IMR-90 (cell line): ENCODE measurements at regions not wholly inside any gene's neighbourhood (a gene's known extent, or its start where the extent isn't known, plus 50 kb on each side); places are given as distances from the start of the nearest gene placed in this dataset.

ENCODE experiments used
- ATAC-seq: fragments of 200-7000 bp; cut with Tn5 transposase; 2 replicates; pipeline ENCODE4 v1.9.1; 2020; ENCODE audit warnings: low read depth, mild to moderate bottlenecking, moderate library complexity
- BruUV-seq: library from RNA; stranded (reverse); fragments of 400-500 nt; replicated peaks from 2 replicates; lab custom pipeline; 2021; lab: Mats Ljungman, UMichigan
- CTCF ChIA-PET: fragments of 300-600 bp; formaldehyde crosslinking; extraction: SDS; loops from one replicate; lab custom pipeline; 2021; ENCODE audit warnings: antibody characterized with exemption; lab: Yijun Ruan, JAX
- POLR2A ChIA-PET: fragments of 300-600 bp; sonication (Branson Sonifier 250); formaldehyde crosslinking; loops from one replicate; lab custom pipeline; 2022; ENCODE audit warnings: antibody characterized with exemption; ENCODE audit not compliant: unreplicated experiment; lab: Charles Lee
- DNase-seq: peaks from one replicate; pipeline ENCODE4 v3.0.0; 2013
- H2AFZ ChIP-seq: replicated peaks from 2 replicates; pipeline ENCODE3; 2013; ENCODE audit warnings: low read length, mild to moderate bottlenecking; ENCODE audit not compliant: poor library complexity
- H2AK5ac ChIP-seq: 2 replicates; pipeline ENCODE4 v1.6.1; 2013; ENCODE audit warnings: low read depth, low read length, inconsistent platforms
- H2AK9ac ChIP-seq: replicated peaks from 2 replicates; pipeline ENCODE3; 2013; ENCODE audit warnings: mild to moderate bottlenecking, low read depth, low read length, moderate library complexity; ENCODE audit not compliant: poor library complexity
- H2BK120ac ChIP-seq: 2 replicates; pipeline ENCODE4 v1.6.1; 2013; ENCODE audit warnings: low read depth, low read length, inconsistent platforms
- H2BK15ac ChIP-seq: 3 replicates; pipeline ENCODE4 v1.6.1; 2013; ENCODE audit warnings: low read depth, low read length, inconsistent platforms
- H2BK20ac ChIP-seq: 2 replicates; pipeline ENCODE4 v1.6.1; 2013; ENCODE audit warnings: low read depth, mild to moderate bottlenecking, inconsistent platforms, low read length, moderate library complexity
- H2BK5ac ChIP-seq: 2 replicates; pipeline ENCODE4 v1.6.1; 2013; ENCODE audit warnings: mild to moderate bottlenecking, low read depth, low read length, inconsistent platforms; ENCODE audit not compliant: poor library complexity, severe bottlenecking
- H3K14ac ChIP-seq: replicated peaks from 2 replicates; pipeline ENCODE4 v1.6.1; 2013; ENCODE audit warnings: low read depth, low read length, inconsistent platforms
- H3K18ac ChIP-seq: 2 replicates; pipeline ENCODE4 v1.6.1; 2013; ENCODE audit warnings: low read depth, low read length, control low read depth
- H3K23ac ChIP-seq: 2 replicates; pipeline ENCODE4 v1.6.1; 2013; ENCODE audit warnings: low read depth, low read length, inconsistent platforms
- H3K27ac ChIP-seq: 2 replicates; pipeline ENCODE4 v1.5.1; 2013; ENCODE audit warnings: mild to moderate bottlenecking, control low read depth, low read length; ENCODE audit not compliant: insufficient read depth
- H3K27me3 ChIP-seq: 2 replicates; pipeline ENCODE4 v1.6.1; 2013; ENCODE audit warnings: low read length; ENCODE audit not compliant: control insufficient read depth, insufficient read depth
- H3K36me3 ChIP-seq: 2 replicates; pipeline ENCODE4 v1.6.1; 2013; ENCODE audit warnings: low read length, mixed read lengths; ENCODE audit not compliant: control insufficient read depth, insufficient read depth
- H3K4ac ChIP-seq: 2 replicates; pipeline ENCODE4 v1.6.1; 2013; ENCODE audit warnings: low read depth, low read length, inconsistent platforms
- H3K4me1 ChIP-seq: 2 replicates; pipeline ENCODE4 v1.6.1; 2013; ENCODE audit warnings: low read length, mixed read lengths; ENCODE audit not compliant: control insufficient read depth, insufficient read depth
- H3K4me2 ChIP-seq: 2 replicates; pipeline ENCODE4 v1.6.1; 2013; ENCODE audit warnings: low read depth, mild to moderate bottlenecking, control low read depth, low read length, moderate library complexity
- H3K4me3 ChIP-seq: 2 replicates; pipeline ENCODE4 v1.5.1; 2013; ENCODE audit warnings: low read depth, mild to moderate bottlenecking, control low read depth, low read length, moderate library complexity; ENCODE audit not compliant: insufficient read depth
- H3K56ac ChIP-seq: 2 replicates; pipeline ENCODE4 v1.6.1; 2013; ENCODE audit warnings: low read length, inconsistent platforms; ENCODE audit not compliant: insufficient read depth; ENCODE audit errors: extremely low read depth
- H3K79me1 ChIP-seq, 2 experiments: 2 replicates each; pipeline ENCODE4 v1.6.1; 2013; ENCODE audit warnings: low read length in 2 of 2, inconsistent platforms in 1 of 2, low read depth in 1 of 2
- H3K9ac ChIP-seq: 2 replicates; pipeline ENCODE4 v1.6.1; 2013; ENCODE audit warnings: low read depth, low read length, control low read depth
- H3K9me1 ChIP-seq: 2 replicates; pipeline ENCODE4 v1.6.1; 2013; ENCODE audit warnings: low read length, inconsistent platforms; ENCODE audit not compliant: insufficient read depth
- H3K9me3 ChIP-seq: 2 replicates; pipeline ENCODE4 v1.6.1; 2013; ENCODE audit warnings: low read length; ENCODE audit not compliant: control insufficient read depth, insufficient read depth
- H4K20me1 ChIP-seq: 2 replicates; pipeline ENCODE4 v1.6.1; 2013; ENCODE audit warnings: low read length, inconsistent platforms; ENCODE audit not compliant: insufficient read depth
- H4K5ac ChIP-seq: 2 replicates; pipeline ENCODE4 v1.6.1; 2013; ENCODE audit warnings: mild to moderate bottlenecking, low read depth, low read length, control low read depth
- H4K8ac ChIP-seq, 2 experiments: 2 replicates each; pipeline ENCODE4 v1.6.1; 2013; ENCODE audit warnings: low read depth in 2 of 2, low read length in 2 of 2, control low read depth in 1 of 2, inconsistent platforms in 1 of 2
- H4K91ac ChIP-seq: 2 replicates; pipeline ENCODE4 v1.6.1; 2013; ENCODE audit warnings: low read depth, low read length, inconsistent platforms; ENCODE audit not compliant: insufficient read depth
- BHLHE40 ChIP-seq: fragments of 150-350 bp; IDR thresholded peaks from 2 replicates; pipeline ENCODE4 v1.6.1; 2016; ENCODE audit warnings: mild to moderate bottlenecking, low read depth, low read length
- CEBPB ChIP-seq: IDR thresholded peaks from 2 replicates; pipeline ENCODE4 v1.6.1; 2012; ENCODE audit warnings: low read depth, low read length, improper control_type of control experiment
- CTCF ChIP-seq: conservative IDR thresholded peaks from 2 replicates; pipeline ENCODE4 v1.5.1; 2012; ENCODE audit warnings: mild to moderate bottlenecking, low read depth, low read length, improper control_type of control experiment
- FOS ChIP-seq: fragments of 150-350 bp; IDR thresholded peaks from 2 replicates; pipeline ENCODE4 v1.6.1; 2016; ENCODE audit warnings: low read depth, low read length
- MXI1 ChIP-seq: IDR thresholded peaks from 2 replicates; pipeline ENCODE4 v1.6.1; 2012; ENCODE audit warnings: low read depth, mild to moderate bottlenecking, low read length, moderate library complexity, borderline replicate concordance
- POLR2A ChIP-seq: IDR thresholded peaks from 2 replicates; pipeline ENCODE4 v1.6.1; 2012; ENCODE audit warnings: mild to moderate bottlenecking, low read depth, low read length
- RFX5 ChIP-seq: IDR thresholded peaks from 2 replicates; pipeline ENCODE4 v1.8.0; 2012; ENCODE audit warnings: low read depth, mild to moderate bottlenecking, low read length, moderate library complexity
- SMC3 ChIP-seq: fragments of 150-350 bp; IDR thresholded peaks from 2 replicates; pipeline ENCODE4 v1.6.1; 2016; ENCODE audit warnings: low read depth, mild to moderate bottlenecking, antibody characterized with exemption, low read length, moderate library complexity
- WGBS, 2 experiments: methylation state at CpG; one replicate each; pipeline versions ENCODE4 v1.1.5 to v1.1.7; 2013; ENCODE audit warnings: missing lambda C conversion rate in 2 of 2; ENCODE audit not compliant: insufficient read length in 1 of 2; ENCODE audit errors: extremely low coverage in 2 of 2; 5-methylcytosine and 5-hydroxymethylcytosine counted together
- dilution Hi-C: fragments of 300-500 bp; cut with HindIII; formaldehyde crosslinking; loops from one replicate; pipeline ENCODE4 v1.14.3; 2018; ENCODE audit warnings: low sequenced_read_pairs; ENCODE audit not compliant: unreplicated experiment
- in situ Hi-C: fragments of 300-500 bp; cut with MboI; formaldehyde crosslinking; loops from 3 replicates; pipeline ENCODE4 v1.14.3; 2019; ENCODE audit warnings: low sequenced_read_pairs, inconsistent platforms, mixed read lengths
- intact Hi-C: fragments of 100-400 bp; cut with micrococcal nuclease; formaldehyde crosslinking; loops from 2 replicates; pipeline ENCODE4 v1.10.0; 2022

GRCh38 chr3:83354205-83354604, 1592.8 kb upstream of the GBE1 start:
- POLR2A ChIA-PET, result no interaction called here
- no peaks in the 10 kb centered on the region for H3K4me1 ChIP-seq
- peaks cover 10% of the 10 kb centered on the region; the same call in 1 of the 2 replicates for H3K9me3 ChIP-seq
- H3K14ac ChIP-seq, result no peak overlapping the region
- no peaks in the 10 kb centered on the region for H3K79me1 ChIP-seq
- no CpG with 5 or more reads among the region's 2 CpGs for WGBS, 2 experiments
- H2AFZ ChIP-seq, result no peak overlapping the region
- H2AK9ac ChIP-seq, result no peak overlapping the region
- H2BK20ac ChIP-seq, result no peak overlapping the region
- no peak overlapping the region for H3K56ac ChIP-seq
- no peak overlapping the region for H3K9ac ChIP-seq
- H3K4ac ChIP-seq, result no peak overlapping the region
- no peak overlapping the region for H4K91ac ChIP-seq
- H2BK15ac ChIP-seq, result no peak overlapping the region
- H3K36me3 ChIP-seq, result no peaks in the 10 kb centered on the region
- ATAC-seq, result no peak
- H3K4me3 ChIP-seq, result no peak overlapping the region
- H3K27ac ChIP-seq, result no peak overlapping the region
- no peak overlapping the region for H3K18ac ChIP-seq
- no peak overlapping the region for H4K5ac ChIP-seq
- H4K8ac ChIP-seq, result no peak overlapping the region
- no peak overlapping the region for H2AK5ac ChIP-seq
- DNase-seq, result no peak
- dilution Hi-C loops (no loop called here), intact Hi-C loops (no loop called here), in situ Hi-C loops (no loop called here)
- no peak overlapping the region for H2BK120ac ChIP-seq
- no peaks in the 10 kb centered on the region for H4K20me1 ChIP-seq
- H3K27me3 ChIP-seq, result no peaks in the 10 kb centered on the region
- no peak overlapping the region for H3K4me2 ChIP-seq
- no peak overlapping the region for H3K23ac ChIP-seq
- CTCF ChIA-PET, result no interaction called here
- no TSS peak for BruUV-seq
- H2BK5ac ChIP-seq, result no peak overlapping the region
- TF ChIP-seq POLR2A (no peak), RFX5 (no peak), CTCF (no peak), FOS (no peak), SMC3 (no peak), MXI1 (no peak), CEBPB (no peak), BHLHE40 (no peak)
- no peaks in the 10 kb centered on the region for H3K9me1 ChIP-seq
